22Rv1 (cell line): ENCODE measurements at regions not wholly inside any gene's neighbourhood (a gene's known extent, or its start where the extent isn't known, plus 50 kb on each side); places are given as distances from the start of the nearest gene placed in this dataset.

ENCODE experiments used
- ZFX ChIP-seq: fragments of 450-650 bp; IDR thresholded peaks from 2 replicates; pipeline ENCODE4 v1.6.1; 2017; ENCODE audit warnings: antibody characterized with exemption, borderline replicate concordance
- TF ChIP-seq, protein P1 (sequence below): fragments of 450-650 bp; IDR thresholded peaks from 2 replicates; pipeline ENCODE4 v1.5.1; 2017; ENCODE audit warnings: mild to moderate bottlenecking

DNA sequence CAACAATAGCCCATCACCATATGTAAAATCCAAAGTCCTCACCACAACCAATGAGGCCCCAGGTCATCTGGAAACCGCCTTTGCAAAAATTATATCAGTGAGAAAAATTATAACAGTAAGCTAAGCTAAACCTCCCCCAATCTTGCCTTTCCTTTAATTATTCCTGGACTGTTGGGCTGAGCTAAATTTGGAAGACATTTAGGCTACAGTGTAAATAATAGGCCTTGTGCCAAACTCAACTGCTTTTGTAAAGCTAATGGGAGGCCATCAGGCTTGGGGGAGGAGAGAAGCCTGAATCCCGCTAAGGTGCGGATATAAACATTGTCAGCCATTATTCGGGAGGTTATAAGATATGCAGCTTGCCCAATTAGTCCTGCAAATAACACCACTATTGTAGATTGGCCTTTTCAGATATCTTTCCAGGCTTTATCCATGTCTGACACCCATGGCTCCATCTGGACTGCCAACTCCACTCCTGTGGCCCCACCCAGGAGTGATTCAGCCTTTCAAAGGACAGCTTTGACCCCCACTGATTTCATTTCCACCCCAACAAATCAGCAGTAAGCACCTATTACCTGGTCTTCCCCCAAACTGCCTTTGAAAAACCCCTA is 53.0 kb upstream of the CA12 start:
- TF ChIP-seq, protein P1, sequence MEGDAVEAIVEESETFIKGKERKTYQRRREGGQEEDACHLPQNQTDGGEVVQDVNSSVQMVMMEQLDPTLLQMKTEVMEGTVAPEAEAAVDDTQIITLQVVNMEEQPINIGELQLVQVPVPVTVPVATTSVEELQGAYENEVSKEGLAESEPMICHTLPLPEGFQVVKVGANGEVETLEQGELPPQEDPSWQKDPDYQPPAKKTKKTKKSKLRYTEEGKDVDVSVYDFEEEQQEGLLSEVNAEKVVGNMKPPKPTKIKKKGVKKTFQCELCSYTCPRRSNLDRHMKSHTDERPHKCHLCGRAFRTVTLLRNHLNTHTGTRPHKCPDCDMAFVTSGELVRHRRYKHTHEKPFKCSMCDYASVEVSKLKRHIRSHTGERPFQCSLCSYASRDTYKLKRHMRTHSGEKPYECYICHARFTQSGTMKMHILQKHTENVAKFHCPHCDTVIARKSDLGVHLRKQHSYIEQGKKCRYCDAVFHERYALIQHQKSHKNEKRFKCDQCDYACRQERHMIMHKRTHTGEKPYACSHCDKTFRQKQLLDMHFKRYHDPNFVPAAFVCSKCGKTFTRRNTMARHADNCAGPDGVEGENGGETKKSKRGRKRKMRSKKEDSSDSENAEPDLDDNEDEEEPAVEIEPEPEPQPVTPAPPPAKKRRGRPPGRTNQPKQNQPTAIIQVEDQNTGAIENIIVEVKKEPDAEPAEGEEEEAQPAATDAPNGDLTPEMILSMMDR = no peak
- no peak for TF ChIP-seq ZFX
